ENCODE measurements at regions not wholly inside any gene's neighbourhood (a gene's known extent, or its start where the extent isn't known, plus 50 kb on each side); places are given as distances from the start of the nearest gene placed in this dataset.

- Histone ChIP-seq H3K4me2 (ENCODE audit: low read length) (no peak overlapping the region), H3K27ac (ENCODE audit: low read depth, low read length) (no peak overlapping the region), H3K9me3 (ENCODE audit: control insufficient read depth in 1 of 2, insufficient read depth in 1 of 2, low read depth in 1 of 2, low read length in 2 of 2) (no peaks in the 10 kb centered on the region), H3K27me3 (ENCODE audit: insufficient read depth, low read length) (no peaks in the 10 kb centered on the region), H2AFZ (ENCODE audit: low read depth, low read length, poor library complexity, severe bottlenecking) (no peak overlapping the region), H3K4me3 (replicated peaks in 1 of 2; ENCODE audit: low read depth in 1 of 2, low read length in 2 of 2) (no peak overlapping the region), H3K79me2 (ENCODE audit: insufficient read depth, low read length) (no peaks in the 10 kb centered on the region), H3K9ac (ENCODE audit: low read length) (no peak overlapping the region), H3K9me2 (ENCODE audit: insufficient read depth) (no peaks in the 10 kb centered on the region), H3K4me1 (ENCODE audit: control insufficient read depth in 1 of 2, insufficient read depth in 2 of 2, low read length in 2 of 2) (no peaks in the 10 kb centered on the region), H3K36me3 (ENCODE audit: control insufficient read depth in 1 of 2, insufficient read depth in 2 of 2, low read length in 2 of 2) (no peaks in the 10 kb centered on the region), H4K20me1 (ENCODE audit: insufficient read depth) (no peaks in the 10 kb centered on the region)
- CTCF ChIA-PET: no interaction called here
- RAD21 ChIA-PET (ENCODE audit: low non-redundant PET in 1 of 2, low total read pairs in 2 of 2, uncharacterized antibody in 2 of 2, unreplicated experiment in 2 of 2): no interaction called here
- no peak for ATAC-seq
- intact Hi-C loops (cut with micrococcal nuclease): no loop called here
- no TSS peak for BruUV-seq (replicated peaks)
- no peak for DNase-seq (ENCODE audit: low read depth, low spot score)
- POLR2A ChIA-PET: no interaction called here
- TF ChIP-seq SIN3A (IDR thresholded peaks at IDR 0.05; ENCODE audit: low read depth) (no peak), CBX3 (IDR thresholded peaks at IDR 0.05; ENCODE audit: low read depth) (no peak), POLR2A (IDR thresholded peaks at IDR 0.05; ENCODE audit: borderline replicate concordance, extremely low read depth, insufficient read depth, insufficient read length) (no peak), CEBPB (IDR thresholded peaks at IDR 0.05; ENCODE audit: low read depth) (no peak), SP1 (IDR thresholded peaks at IDR 0.05; ENCODE audit: low read depth) (no peak), EGR1 (IDR thresholded peaks at IDR 0.05; ENCODE audit: low read depth) (no peak), RAD21 (IDR thresholded peaks at IDR 0.05; ENCODE audit: low read depth) (no peak), ZBTB33 (IDR thresholded peaks at IDR 0.05; ENCODE audit: extremely low read depth, insufficient replicate concordance, low read length) (no peak), POLR2AphosphoS5 (IDR thresholded peaks at IDR 0.05; ENCODE audit: low read depth, low read length) (no peak), EZH2phosphoT487 (IDR thresholded peaks at IDR 0.05; ENCODE audit: borderline replicate concordance) (no peak)
Measured at GRCh38 chr4:117533501-117533900, 448.1 kb upstream of the TRAM1L1 start.

GRCh38 chr4:117545039-117545438 lies 459.7 kb upstream of the TRAM1L1 start:
- no peaks in the 10 kb centered on the region for H3K27me3 ChIP-seq (ENCODE audit: insufficient read depth, low read length)
- no peak for ATAC-seq
- no peak overlapping the region for H3K9ac ChIP-seq (ENCODE audit: low read length)
- H3K4me1 ChIP-seq (ENCODE audit: control insufficient read depth in 1 of 2, insufficient read depth in 2 of 2, low read length in 2 of 2): no peaks in the 10 kb centered on the region
- no peak overlapping the region for H3K4me3 ChIP-seq (replicated peaks in 1 of 2; ENCODE audit: low read depth in 1 of 2, low read length in 2 of 2)
- H2AFZ ChIP-seq (ENCODE audit: low read depth, low read length, poor library complexity, severe bottlenecking): no peak overlapping the region
- no peaks in the 10 kb centered on the region for H3K36me3 ChIP-seq (ENCODE audit: control insufficient read depth in 1 of 2, insufficient read depth in 2 of 2, low read length in 2 of 2)
- no peaks in the 10 kb centered on the region for H3K9me2 ChIP-seq (ENCODE audit: insufficient read depth)
- H3K79me2 ChIP-seq (ENCODE audit: insufficient read depth, low read length): no peaks in the 10 kb centered on the region
- CTCF ChIA-PET: no interaction called here
- RAD21 ChIA-PET (ENCODE audit: low non-redundant PET in 1 of 2, low total read pairs in 2 of 2, uncharacterized antibody in 2 of 2, unreplicated experiment in 2 of 2): no interaction called here
- no peak overlapping the region for H3K27ac ChIP-seq (ENCODE audit: low read depth, low read length)
- no peak for DNase-seq (ENCODE audit: low read depth, low spot score)
- POLR2A ChIA-PET: no interaction called here
- H4K20me1 ChIP-seq (ENCODE audit: insufficient read depth): no peaks in the 10 kb centered on the region
- H3K4me2 ChIP-seq (ENCODE audit: low read length): no peak overlapping the region
- intact Hi-C loops (cut with micrococcal nuclease): no loop called here
- BruUV-seq (replicated peaks): no TSS peak
- H3K9me3 ChIP-seq (ENCODE audit: control insufficient read depth in 1 of 2, insufficient read depth in 1 of 2, low read depth in 1 of 2, low read length in 2 of 2): no peaks in the 10 kb centered on the region
- no peak for TF ChIP-seq EGR1 (IDR thresholded peaks at IDR 0.05; ENCODE audit: low read depth)
- TF ChIP-seq EZH2 (IDR thresholded peaks at IDR 0.05): no peak
- TF ChIP-seq SIN3A (IDR thresholded peaks at IDR 0.05; ENCODE audit: low read depth): no peak
- no peak for TF ChIP-seq TCF7L2 (IDR thresholded peaks at IDR 0.05; ENCODE audit: borderline replicate concordance, extremely low read depth, insufficient read depth, insufficient read length)
- no peak for TF ChIP-seq ELF1 (IDR thresholded peaks at IDR 0.05; ENCODE audit: borderline replicate concordance, low read depth)
- TF ChIP-seq POLR2A (IDR thresholded peaks at IDR 0.05; ENCODE audit: borderline replicate concordance, extremely low read depth, insufficient read depth, insufficient read length): no peak
- no peak for TF ChIP-seq CTCF (IDR thresholded peaks at IDR 0.05 in 2 of 3, conservative IDR thresholded peaks at IDR 0.05 in 1 of 3; ENCODE audit: borderline replicate concordance in 1 of 3, insufficient read depth in 1 of 3, low read depth in 2 of 3, low read length in 2 of 3)
- TF ChIP-seq EZH2phosphoT487 (IDR thresholded peaks at IDR 0.05; ENCODE audit: borderline replicate concordance): no peak
- no peak for TF ChIP-seq ZFX (IDR thresholded peaks at IDR 0.05)
- no peak for TF ChIP-seq CBX3 (IDR thresholded peaks at IDR 0.05; ENCODE audit: low read depth)
- no peak for TF ChIP-seq RAD21 (IDR thresholded peaks at IDR 0.05; ENCODE audit: low read depth)
- no peak for TF ChIP-seq ATF3 (IDR thresholded peaks at IDR 0.05)
- no peak for TF ChIP-seq CEBPB (IDR thresholded peaks at IDR 0.05; ENCODE audit: low read depth)
- TF ChIP-seq YY1 (IDR thresholded peaks at IDR 0.05; ENCODE audit: extremely low read depth, insufficient replicate concordance, low read depth, low read length): no peak
- TF ChIP-seq MAX (IDR thresholded peaks at IDR 0.05): no peak

All from HCT116 (cell line).